ENCODE measurements at regions not wholly inside any gene's neighbourhood (a gene's known extent, or its start where the extent isn't known, plus 50 kb on each side); places are given as distances from the start of the nearest gene placed in this dataset.

- no peaks in the 10 kb centered on the region for H3K36me3 ChIP-seq
- H3K9ac ChIP-seq, result no peak overlapping the region
- no peak for TF ChIP-seq Cebpa-rat (IDR thresholded peaks at IDR 0.05)
- H3K27me3 ChIP-seq, result no peaks in the 10 kb centered on the region
- no peak overlapping the region for H3K27ac ChIP-seq
- no peak overlapping the region for H3K4me2 ChIP-seq
- H3K4me3 ChIP-seq, result no peak overlapping the region
- H3K4me1 ChIP-seq, result no peaks in the 10 kb centered on the region
- no peaks in the 10 kb centered on the region for H4K20me1 ChIP-seq
- H3K9me3 ChIP-seq, result 0 out of 2 replicates have a peak, but pooled peaks cover 8% of the 10 kb centered on the region
Observed at GRCh38 chr2:81984969-81985637, 1680.6 kb upstream of the LRRTM1 start.

GRCh38 chr2:81981585-81981984, 1677.0 kb upstream of the LRRTM1 start:
- TF ChIP-seq Cebpa-rat (IDR thresholded peaks at IDR 0.05), result no peak

GRCh38 chr2:81979086-81979485, 1674.5 kb upstream of the LRRTM1 start:
- TF ChIP-seq Cebpa-rat (IDR thresholded peaks at IDR 0.05), result no peak
- Histone ChIP-seq H3K9me3 (no peaks in the 10 kb centered on the region), H4K20me1 (no peaks in the 10 kb centered on the region), H3K27ac (no peak overlapping the region), H3K36me3 (no peaks in the 10 kb centered on the region), H3K9ac (no peak overlapping the region), H3K4me1 (no peaks in the 10 kb centered on the region), H3K4me2 (no peak overlapping the region), H3K27me3 (no peaks in the 10 kb centered on the region), H3K4me3 (no peak overlapping the region)

More at GRCh38 chr2:81981585-81981984, 1677.0 kb upstream of the LRRTM1 start:
- H3K36me3 ChIP-seq, result no peaks in the 10 kb centered on the region
- no peaks in the 10 kb centered on the region for H4K20me1 ChIP-seq
- H3K4me2 ChIP-seq, result no peak overlapping the region
- no peak overlapping the region for H3K9ac ChIP-seq
- H3K27ac ChIP-seq, result no peak overlapping the region
- H3K4me1 ChIP-seq, result no peaks in the 10 kb centered on the region
- no peak overlapping the region for H3K4me3 ChIP-seq
- H3K27me3 ChIP-seq, result no peaks in the 10 kb centered on the region
- H3K9me3 ChIP-seq, result 0 out of 2 replicates have a peak, but pooled peaks cover 8% of the 10 kb centered on the region

- no peaks in the 10 kb centered on the region for H3K36me3 ChIP-seq
- no peaks in the 10 kb centered on the region for H3K4me1 ChIP-seq
- no peak for TF ChIP-seq Cebpa-rat (IDR thresholded peaks at IDR 0.05)
- H3K9me3 ChIP-seq, result no peaks in the 10 kb centered on the region
- no peak overlapping the region for H3K4me3 ChIP-seq
- no peak overlapping the region for H3K27ac ChIP-seq
- no peak overlapping the region for H3K9ac ChIP-seq
- no peaks in the 10 kb centered on the region for H3K27me3 ChIP-seq
- no peaks in the 10 kb centered on the region for H4K20me1 ChIP-seq
- H3K4me2 ChIP-seq, result no peak overlapping the region
Observed at GRCh38 chr2:81976998-81977397, 1672.4 kb upstream of the LRRTM1 start.

- Histone ChIP-seq H3K4me1 (no peaks in the 10 kb centered on the region), H4K20me1 (no peaks in the 10 kb centered on the region), H3K36me3 (no peaks in the 10 kb centered on the region), H3K9me3 (peaks cover 1% of the 10 kb centered on the region; the same call in 1 of the 2 replicates), H3K4me3 (no peak overlapping the region), H3K27me3 (no peaks in the 10 kb centered on the region), H3K4me2 (no peak overlapping the region), H3K9ac (no peak overlapping the region), H3K27ac (no peak overlapping the region)
- no peak for TF ChIP-seq Cebpa-rat (IDR thresholded peaks at IDR 0.05)
Observed at GRCh38 chr2:81974216-81974615, 1669.7 kb upstream of the LRRTM1 start.

- Histone ChIP-seq H3K4me3 (no peak overlapping the region), H3K27ac (no peak overlapping the region), H3K4me2 (no peak overlapping the region), H3K9me3 (peaks cover 4% of the 10 kb centered on the region; the same call in 1 of the 2 replicates), H3K9ac (no peak overlapping the region), H4K20me1 (no peaks in the 10 kb centered on the region), H3K36me3 (no peaks in the 10 kb centered on the region), H3K27me3 (no peaks in the 10 kb centered on the region), H3K4me1 (peaks cover 3% of the 10 kb centered on the region; the same call in 1 of the 2 replicates)
- TF ChIP-seq Cebpa-rat (IDR thresholded peaks at IDR 0.05), result no peak
Observed at GRCh38 chr2:81942876-81943275, 1638.3 kb upstream of the LRRTM1 start.

GRCh38 chr2:81942136-81942680, 1637.7 kb upstream of the LRRTM1 start:
- Histone ChIP-seq H3K4me3 (no peak overlapping the region), H3K9me3 (peaks cover 4% of the 10 kb centered on the region; the same call in 1 of the 2 replicates), H3K27ac (no peak overlapping the region), H3K9ac (no peak overlapping the region), H3K27me3 (no peaks in the 10 kb centered on the region), H3K4me2 (no peak overlapping the region), H3K36me3 (no peaks in the 10 kb centered on the region), H3K4me1 (peaks cover 5% of the 10 kb centered on the region; the same call in 1 of the 2 replicates), H4K20me1 (no peaks in the 10 kb centered on the region)
- TF ChIP-seq Cebpa-rat (IDR thresholded peaks at IDR 0.05), result no peak

- H4K20me1 ChIP-seq, result no peaks in the 10 kb centered on the region
- H3K27me3 ChIP-seq, result no peaks in the 10 kb centered on the region
- peaks cover 5% of the 10 kb centered on the region; the same call in 1 of the 2 replicates for H3K4me1 ChIP-seq
Observed at GRCh38 chr2:81940266-81940955, 1635.9 kb upstream of the LRRTM1 start.

GRCh38 chr2:81937944-81938343, 1633.4 kb upstream of the LRRTM1 start:
- Histone ChIP-seq H4K20me1 (no peaks in the 10 kb centered on the region), H3K9me3 (no peaks in the 10 kb centered on the region), H3K4me2 (no peak overlapping the region), H3K4me3 (no peak overlapping the region), H3K4me1 (peaks cover 5% of the 10 kb centered on the region; the same call in 1 of the 2 replicates), H3K9ac (no peak overlapping the region), H3K27me3 (no peaks in the 10 kb centered on the region), H3K27ac (no peak overlapping the region), H3K36me3 (no peaks in the 10 kb centered on the region)
- no peak for TF ChIP-seq Cebpa-rat (IDR thresholded peaks at IDR 0.05)

More at GRCh38 chr2:81940266-81940955, 1635.9 kb upstream of the LRRTM1 start:
- Histone ChIP-seq H3K4me2 (no peak overlapping the region), H3K36me3 (no peaks in the 10 kb centered on the region), H3K9me3 (peaks cover under 1% of the 10 kb centered on the region; the same call in 1 of the 2 replicates), H3K27ac (no peak overlapping the region), H3K9ac (no peak overlapping the region), H3K4me3 (no peak overlapping the region)
- TF ChIP-seq Cebpa-rat (IDR thresholded peaks at IDR 0.05), result no peak

- Histone ChIP-seq H3K9me3 (no peaks in the 10 kb centered on the region), H4K20me1 (no peaks in the 10 kb centered on the region), H3K27me3 (no peaks in the 10 kb centered on the region), H3K4me3 (no peak overlapping the region), H3K4me2 (no peak overlapping the region), H3K36me3 (no peaks in the 10 kb centered on the region), H3K27ac (no peak overlapping the region), H3K9ac (no peak overlapping the region), H3K4me1 (no peaks in the 10 kb centered on the region)
- TF ChIP-seq Cebpa-rat (IDR thresholded peaks at IDR 0.05), result no peak
Observed at GRCh38 chr2:81903534-81903933, 1599.0 kb upstream of the LRRTM1 start.
